HEK293T (cell line): ENCODE measurements at regions not wholly inside any gene's neighbourhood (a gene's known extent, or its start where the extent isn't known, plus 50 kb on each side); places are given as distances from the start of the nearest gene placed in this dataset.

ENCODE experiments used
- ARNT ChIP-seq: fragments of 450-650 bp; IDR thresholded peaks from 2 replicates; pipeline ENCODE4 v1.6.1; 2017; ENCODE audit warnings: mild to moderate bottlenecking
- ELF4 ChIP-seq: fragments of 450-650 bp; IDR thresholded peaks from 2 replicates; pipeline ENCODE4 v1.6.1; 2017; ENCODE audit warnings: antibody characterized with exemption
- L3MBTL2 ChIP-seq: fragments of 450-650 bp; conservative IDR thresholded peaks from 2 replicates; pipeline ENCODE4 v1.6.1; 2016; ENCODE audit warnings: mild to moderate bottlenecking
- LEF1 ChIP-seq: fragments of 450-650 bp; IDR thresholded peaks from 2 replicates; pipeline ENCODE4 v1.6.1; 2017; ENCODE audit warnings: mild to moderate bottlenecking, borderline replicate concordance
- NFRKB ChIP-seq: fragments of 450-650 bp; IDR thresholded peaks from 2 replicates; pipeline ENCODE4 v1.6.1; 2016; ENCODE audit warnings: mild to moderate bottlenecking, moderate library complexity
- PKNOX1 ChIP-seq: fragments of 450-650 bp; IDR thresholded peaks from 2 replicates; pipeline ENCODE4 v1.6.1; 2016
- SUZ12 ChIP-seq: fragments of 450-650 bp; IDR thresholded peaks from 2 replicates; pipeline ENCODE4 v1.6.1; 2016; ENCODE audit warnings: mild to moderate bottlenecking
- TARDBP ChIP-seq: fragments of 450-650 bp; IDR thresholded peaks from 2 replicates; pipeline ENCODE4 v1.6.1; 2016

- TF ChIP-seq NFRKB: no peak
- no peak for TF ChIP-seq ARNT
- TF ChIP-seq L3MBTL2: no peak
- TF ChIP-seq PKNOX1: no peak
- TF ChIP-seq ELF4: no peak
- TF ChIP-seq SUZ12: no peak
- no peak for TF ChIP-seq TARDBP
- no peak for TF ChIP-seq LEF1
Measured at GRCh38 chr15:47431501-47431900, 285.8 kb upstream of the SEMA6D start.
